CD4-positive, alpha-beta memory T cell (primary cell): ENCODE measurements at regions not wholly inside any gene's neighbourhood (a gene's known extent, or its start where the extent isn't known, plus 50 kb on each side); places are given as distances from the start of the nearest gene placed in this dataset.

Experiments used
- CTCF ChIA-PET: fragments of 350-600 bp; sonication (Branson Sonifier 250); formaldehyde crosslinking; loops from one replicate; lab custom pipeline; 2021; ENCODE audit warnings: inconsistent platforms; ENCODE audit not compliant: partially characterized antibody; lab: Charles Lee
- POLR2A ChIA-PET: fragments of 350-600 bp; sonication (Branson Sonifier 250); formaldehyde crosslinking; loops from one replicate; lab custom pipeline; 2021; ENCODE audit not compliant: partially characterized antibody; lab: Charles Lee
- DNase-seq, 5 donors: peaks; one replicate each; pipeline versions ENCODE4 v3.0.0 to v3.0.0-alpha.2; 2020 to 2022; ENCODE audit warnings: mixed read lengths in 1 of 5
- H3K27ac ChIP-seq: one replicate; pipeline ENCODE4 v1.7.0; 2013; ENCODE audit warnings: low read depth, low read length
- H3K27me3 ChIP-seq: 2 replicates; pipeline ENCODE4 v1.7.0; 2013; ENCODE audit warnings: mild to moderate bottlenecking, low read length, moderate library complexity; ENCODE audit not compliant: insufficient read depth
- H3K36me3 ChIP-seq: 2 replicates; pipeline ENCODE4 v1.7.0; 2013; ENCODE audit warnings: mild to moderate bottlenecking, low read length, moderate library complexity; ENCODE audit not compliant: insufficient read depth
- H3K4me1 ChIP-seq: 2 replicates; pipeline ENCODE4 v1.7.0; 2013; ENCODE audit warnings: mild to moderate bottlenecking, low read length, moderate library complexity; ENCODE audit not compliant: insufficient read depth
- H3K4me3 ChIP-seq, 2 donors: one replicate each; pipeline ENCODE4 v1.7.0; 2013; ENCODE audit warnings: low read length in 2 of 2, mild to moderate bottlenecking in 1 of 2
- H3K9me3 ChIP-seq, 2 donors: one replicate each; pipeline ENCODE4 v1.7.0; 2013; ENCODE audit warnings: low read length in 2 of 2, control low read depth in 1 of 2; ENCODE audit not compliant: control insufficient read depth in 1 of 2
- H3K27ac Mint-ChIP-seq, 7 donors: one replicate each; pipeline ENCODE4 v1.8.0; 2020 to 2021; ENCODE audit warnings: mixed read lengths in 7 of 7, mild to moderate bottlenecking in 6 of 7, inconsistent platforms in 3 of 7, moderate library complexity in 3 of 7
- H3K27me3 Mint-ChIP-seq, 2 donors: one replicate each; pipeline ENCODE4 v1.8.0; 2020 to 2021; ENCODE audit warnings: mixed read lengths in 2 of 2
- H3K36me3 Mint-ChIP-seq, 2 donors: one replicate each; pipeline ENCODE4 v1.8.0; 2020 to 2021; ENCODE audit warnings: mixed read lengths in 2 of 2, inconsistent platforms in 1 of 2, mild to moderate bottlenecking in 1 of 2
- H3K4me1 Mint-ChIP-seq, 4 donors: one replicate each; pipeline ENCODE4 v1.8.0; 2020 to 2021; ENCODE audit warnings: mixed read lengths in 4 of 4, mild to moderate bottlenecking in 1 of 4
- H3K4me3 Mint-ChIP-seq, 8 donors: one replicate each; pipeline ENCODE4 v1.8.0; 2020 to 2021; ENCODE audit warnings: mixed read lengths in 8 of 8, mild to moderate bottlenecking in 7 of 8, moderate library complexity in 6 of 8, inconsistent platforms in 3 of 8
- H3K9me3 Mint-ChIP-seq, 8 donors: one replicate each; pipeline ENCODE4 v1.8.0; 2020 to 2021; ENCODE audit warnings: mixed read lengths in 8 of 8, mild to moderate bottlenecking in 5 of 8, inconsistent platforms in 3 of 8, moderate library complexity in 1 of 8
- intact Hi-C: fragments of 100-400 bp; cut with micrococcal nuclease; formaldehyde crosslinking; loops from one replicate; pipeline ENCODE4 v1.15.1; 2023

DNA sequence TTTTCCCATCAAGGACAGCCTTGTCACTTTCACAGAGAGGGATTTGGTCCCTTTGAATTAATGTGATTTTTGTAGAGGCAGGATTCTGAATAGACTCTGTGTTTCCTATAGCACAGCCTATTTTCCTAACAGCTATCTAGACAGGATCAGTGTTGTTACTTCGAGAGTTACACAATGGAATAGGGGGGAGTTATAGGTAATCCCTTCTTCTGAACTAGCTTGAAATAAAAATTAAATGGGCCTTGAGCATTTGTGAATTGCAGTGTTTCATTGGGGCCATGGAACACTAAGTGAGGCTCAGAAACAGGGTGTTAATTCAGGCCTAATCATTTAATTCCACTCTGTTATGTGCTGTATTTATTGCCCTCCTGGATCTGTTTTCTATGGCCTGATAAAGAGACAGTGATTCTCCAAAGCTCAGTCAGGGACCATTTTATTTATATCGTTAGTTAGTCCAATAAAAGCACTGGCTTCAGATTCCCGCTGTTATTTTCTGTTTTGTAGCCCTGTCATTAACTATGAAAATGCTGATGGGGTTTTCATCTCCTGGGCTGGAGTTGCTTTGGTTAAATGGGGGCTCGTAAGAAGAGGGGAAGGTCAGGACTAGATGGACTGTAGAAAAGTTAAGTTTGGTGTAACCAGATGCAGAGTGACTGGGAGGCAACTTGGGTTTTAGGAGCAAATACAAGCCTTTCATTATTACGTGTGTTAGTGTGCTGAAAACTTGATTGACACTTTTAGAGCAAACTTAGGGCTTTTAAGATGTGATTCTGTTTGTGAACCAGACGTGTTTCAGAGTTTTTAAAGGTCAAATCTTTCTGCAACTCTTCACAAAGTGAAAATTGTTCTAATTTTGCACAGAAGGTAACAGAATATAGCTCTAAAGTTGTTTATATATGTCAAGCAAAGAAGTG is 461.0 kb upstream of the HNRNPA3 start:
- Histone ChIP-seq H3K4me3 (no peak overlapping the region), H3K27ac (no peak overlapping the region), H3K9me3 (no peaks in the 10 kb centered on the region), H3K27me3 (no peaks in the 10 kb centered on the region), H3K36me3 (no peaks in the 10 kb centered on the region), H3K4me1 (no peaks in the 10 kb centered on the region)
- H3K36me3 Mint-ChIP-seq, result no peaks in the 10 kb centered on the region
- no peak overlapping the region for H3K4me3 Mint-ChIP-seq
- POLR2A ChIA-PET, result no interaction called here
- peaks cover 2 to 7% of the 10 kb centered on the region in 2 donors for H3K27me3 Mint-ChIP-seq
- no peaks in the 10 kb centered on the region for H3K9me3 Mint-ChIP-seq
- H3K4me1 Mint-ChIP-seq, result no peaks in the 10 kb centered on the region
- DNase-seq, result no peak
- CTCF ChIA-PET, result no interaction called here
- intact Hi-C loops, result no loop called here
- no peak overlapping the region for H3K27ac Mint-ChIP-seq

GRCh38 chr2:176752295-176752694 is 460.3 kb upstream of the HNRNPA3 start:
- Histone ChIP-seq H3K27ac (no peak overlapping the region), H3K27me3 (no peaks in the 10 kb centered on the region), H3K4me3 (no peak overlapping the region), H3K9me3 (no peaks in the 10 kb centered on the region), H3K4me1 (no peaks in the 10 kb centered on the region), H3K36me3 (no peaks in the 10 kb centered on the region)
- H3K27ac Mint-ChIP-seq, result no peak overlapping the region
- no peak for DNase-seq
- H3K9me3 Mint-ChIP-seq, result no peaks in the 10 kb centered on the region
- H3K4me1 Mint-ChIP-seq, result no peaks in the 10 kb centered on the region
- peaks cover 2 to 7% of the 10 kb centered on the region in 2 donors for H3K27me3 Mint-ChIP-seq
- H3K4me3 Mint-ChIP-seq, result no peak overlapping the region
- ChIA-PET CTCF (no interaction called here), POLR2A (interaction anchor here (0.5 kb wide), 1 partner anchor 129 kb away, joined by 3 read pairs; no protein-coding TSS in a partner anchor)
- intact Hi-C loops, result no loop called here
- no peaks in the 10 kb centered on the region for H3K36me3 Mint-ChIP-seq

GRCh38 chr2:176753205-176753604 is 459.4 kb upstream of the HNRNPA3 start:
- intact Hi-C loops, result no loop called here

GRCh38 chr2:176753752-176754474 is 458.7 kb upstream of the HNRNPA3 start:
- H3K4me3 ChIP-seq, result no peak overlapping the region
- no peak overlapping the region for H3K27ac ChIP-seq
- ChIA-PET CTCF (interaction anchor here (1.8 kb wide), 1 partner anchor 9 kb away, joined by 4 read pairs; no protein-coding TSS in a partner anchor), POLR2A (no interaction called here)
- Mint-ChIP-seq H3K4me3 (no peak overlapping the region), H3K9me3 (no peaks in the 10 kb centered on the region), H3K27ac (no peak overlapping the region), H3K36me3 (no peaks in the 10 kb centered on the region), H3K4me1 (no peaks in the 10 kb centered on the region), H3K27me3 (peaks cover 5 to 7% of the 10 kb centered on the region in 2 donors)
- H3K27me3 ChIP-seq, result no peaks in the 10 kb centered on the region
- DNase-seq, result no peak
- intact Hi-C loops, result no loop called here
- H3K4me1 ChIP-seq, result no peaks in the 10 kb centered on the region
- no peaks in the 10 kb centered on the region for H3K9me3 ChIP-seq
- H3K36me3 ChIP-seq, result no peaks in the 10 kb centered on the region

More at GRCh38 chr2:176753205-176753604, 459.4 kb upstream of the HNRNPA3 start:
- CTCF ChIA-PET, result interaction anchor here (1.8 kb wide), 1 partner anchor 10 kb away, joined by 4 read pairs; no protein-coding TSS in a partner anchor
- H3K36me3 Mint-ChIP-seq, result no peaks in the 10 kb centered on the region
- no peaks in the 10 kb centered on the region for H3K9me3 Mint-ChIP-seq
- H3K4me3 Mint-ChIP-seq, result no peak overlapping the region
- no peaks in the 10 kb centered on the region for H3K4me1 Mint-ChIP-seq
- H3K27me3 Mint-ChIP-seq, result peaks cover 5 to 7% of the 10 kb centered on the region in 2 donors
- no peak overlapping the region for H3K27ac ChIP-seq
- no peak for DNase-seq
- H3K4me1 ChIP-seq, result no peaks in the 10 kb centered on the region
- no peaks in the 10 kb centered on the region for H3K9me3 ChIP-seq
- H3K36me3 ChIP-seq, result no peaks in the 10 kb centered on the region
- no peak overlapping the region for H3K4me3 ChIP-seq
- no peak overlapping the region for H3K27ac Mint-ChIP-seq
- POLR2A ChIA-PET, result no interaction called here
- H3K27me3 ChIP-seq, result no peaks in the 10 kb centered on the region

GRCh38 chr2:176755537-176756135 is 457.0 kb upstream of the HNRNPA3 start:
- POLR2A ChIA-PET, result no interaction called here

GRCh38 chr2:176758426-176758825 is 454.2 kb upstream of the HNRNPA3 start:
- H3K27ac ChIP-seq, result no peak overlapping the region
- CTCF ChIA-PET, result no interaction called here
- no peaks in the 10 kb centered on the region for H3K9me3 ChIP-seq
- no peak for DNase-seq
- no peak overlapping the region for H3K4me3 ChIP-seq
- Mint-ChIP-seq H3K27me3 (peaks cover 4 to 14% of the 10 kb centered on the region in 2 donors), H3K9me3 (no peaks in the 10 kb centered on the region), H3K4me3 (no peak overlapping the region), H3K36me3 (no peaks in the 10 kb centered on the region), H3K4me1 (no peaks in the 10 kb centered on the region), H3K27ac (no peak overlapping the region)
- intact Hi-C loops, result no loop called here
- no peaks in the 10 kb centered on the region for H3K4me1 ChIP-seq
- no peaks in the 10 kb centered on the region for H3K36me3 ChIP-seq
- POLR2A ChIA-PET, result no interaction called here
- H3K27me3 ChIP-seq, result no peaks in the 10 kb centered on the region

More at GRCh38 chr2:176755537-176756135, 457.0 kb upstream of the HNRNPA3 start:
- H3K36me3 Mint-ChIP-seq, result no peaks in the 10 kb centered on the region
- no peaks in the 10 kb centered on the region for H3K9me3 Mint-ChIP-seq
- no peaks in the 10 kb centered on the region for H3K9me3 ChIP-seq
- no peaks in the 10 kb centered on the region for H3K36me3 ChIP-seq
- DNase-seq, result no peak
- no peak overlapping the region for H3K27ac Mint-ChIP-seq
- CTCF ChIA-PET, result no interaction called here
- no peak overlapping the region for H3K4me3 Mint-ChIP-seq
- H3K27me3 Mint-ChIP-seq, result peaks cover 6 to 7% of the 10 kb centered on the region in 2 donors
- H3K4me1 ChIP-seq, result no peaks in the 10 kb centered on the region
- intact Hi-C loops, result no loop called here
- H3K27me3 ChIP-seq, result no peaks in the 10 kb centered on the region
- no peaks in the 10 kb centered on the region for H3K4me1 Mint-ChIP-seq
- no peak overlapping the region for H3K27ac ChIP-seq
- no peak overlapping the region for H3K4me3 ChIP-seq

DNA sequence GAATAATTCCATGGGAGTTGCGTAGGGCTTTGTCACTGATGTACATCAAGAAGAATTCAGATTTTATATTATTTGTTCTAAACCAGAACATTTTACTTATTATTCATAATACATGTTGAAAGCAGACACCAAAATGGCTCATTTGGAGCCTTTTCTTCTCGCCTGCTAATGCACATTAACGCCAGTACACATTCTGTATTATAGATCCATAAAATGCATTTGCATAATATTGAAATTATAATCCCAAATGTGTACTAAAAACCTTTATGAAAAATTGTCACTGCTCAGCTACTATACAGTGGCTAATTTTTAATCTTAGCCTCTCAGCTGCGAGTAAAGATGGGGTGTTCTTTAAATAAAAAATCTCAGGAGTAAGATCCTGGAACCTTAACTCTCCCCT is 452.2 kb upstream of the HNRNPA3 start:
- intact Hi-C loops, result no loop called here
- Mint-ChIP-seq H3K27ac (no peak overlapping the region), H3K27me3 (peaks cover 14% of the 10 kb centered on the region in 2 donors), H3K4me3 (no peak overlapping the region), H3K9me3 (no peaks in the 10 kb centered on the region), H3K4me1 (no peaks in the 10 kb centered on the region), H3K36me3 (no peaks in the 10 kb centered on the region)
- Histone ChIP-seq H3K27ac (no peak overlapping the region), H3K27me3 (no peaks in the 10 kb centered on the region), H3K4me3 (no peak overlapping the region), H3K4me1 (no peaks in the 10 kb centered on the region), H3K9me3 (no peaks in the 10 kb centered on the region), H3K36me3 (no peaks in the 10 kb centered on the region)
- ChIA-PET CTCF (no interaction called here), POLR2A (no interaction called here)
- DNase-seq, result no peak
